Tibial nerve (tissue), 4 donors: ENCODE measurements at regions not wholly inside any gene's neighbourhood (a gene's known extent, or its start where the extent isn't known, plus 50 kb on each side); places are given as distances from the start of the nearest gene placed in this dataset.

Source experiments
- CTCF ChIP-seq, 5 experiments: fragments of 200-600 bp in 3 of 5; fragments of 450-650 bp in 2 of 5; sonication (generic) in 3 of 5; IDR thresholded peaks; one replicate each; pipeline ENCODE4 v1.5.1; 2016 to 2019; ENCODE audit warnings: antibody characterized with exemption in 5 of 5, mild to moderate bottlenecking in 3 of 5, moderate library complexity in 2 of 5
- EP300 ChIP-seq, 2 donors: sonication (generic); formaldehyde crosslinking; IDR thresholded peaks; one replicate each; pipeline ENCODE4 v1.6.1; 2017; ENCODE audit warnings: antibody characterized with exemption in 2 of 2, mild to moderate bottlenecking in 1 of 2
- POLR2A ChIP-seq, 2 donors: fragments of 450-650 bp; IDR thresholded peaks; one replicate each; pipeline ENCODE4 v1.6.1; 2017; ENCODE audit warnings: antibody characterized with exemption in 2 of 2, mild to moderate bottlenecking in 2 of 2, moderate library complexity in 2 of 2

- TF ChIP-seq CTCF (IDR thresholded peaks at IDR 0.05) (no peak), POLR2A (IDR thresholded peaks at IDR 0.05) (no peak), EP300 (IDR thresholded peaks at IDR 0.05) (no peak)
Measured at GRCh38 chr6:106724337-106724736, 95.0 kb downstream of the QRSL1 start.
